IMR-90 (cell line): ENCODE measurements at regions not wholly inside any gene's neighbourhood (a gene's known extent, or its start where the extent isn't known, plus 50 kb on each side); places are given as distances from the start of the nearest gene placed in this dataset.

ENCODE experiments used
- ATAC-seq: fragments of 200-7000 bp; cut with Tn5 transposase; 2 replicates; pipeline ENCODE4 v1.9.1; 2020; ENCODE audit warnings: low read depth, mild to moderate bottlenecking, moderate library complexity
- BruUV-seq: library from RNA; stranded (reverse); fragments of 400-500 nt; replicated peaks from 2 replicates; lab custom pipeline; 2021; lab: Mats Ljungman, UMichigan
- CTCF ChIA-PET: fragments of 300-600 bp; formaldehyde crosslinking; extraction: SDS; loops from one replicate; lab custom pipeline; 2021; ENCODE audit warnings: antibody characterized with exemption; lab: Yijun Ruan, JAX
- POLR2A ChIA-PET: fragments of 300-600 bp; sonication (Branson Sonifier 250); formaldehyde crosslinking; loops from one replicate; lab custom pipeline; 2022; ENCODE audit warnings: antibody characterized with exemption; ENCODE audit not compliant: unreplicated experiment; lab: Charles Lee
- DNase-seq: peaks from one replicate; pipeline ENCODE4 v3.0.0; 2013
- H2AFZ ChIP-seq: replicated peaks from 2 replicates; pipeline ENCODE3; 2013; ENCODE audit warnings: low read length, mild to moderate bottlenecking; ENCODE audit not compliant: poor library complexity
- H2AK5ac ChIP-seq: 2 replicates; pipeline ENCODE4 v1.6.1; 2013; ENCODE audit warnings: low read depth, low read length, inconsistent platforms
- H2AK9ac ChIP-seq: replicated peaks from 2 replicates; pipeline ENCODE3; 2013; ENCODE audit warnings: mild to moderate bottlenecking, low read depth, low read length, moderate library complexity; ENCODE audit not compliant: poor library complexity
- H2BK120ac ChIP-seq: 2 replicates; pipeline ENCODE4 v1.6.1; 2013; ENCODE audit warnings: low read depth, low read length, inconsistent platforms
- H2BK15ac ChIP-seq: 3 replicates; pipeline ENCODE4 v1.6.1; 2013; ENCODE audit warnings: low read depth, low read length, inconsistent platforms
- H2BK20ac ChIP-seq: 2 replicates; pipeline ENCODE4 v1.6.1; 2013; ENCODE audit warnings: low read depth, mild to moderate bottlenecking, inconsistent platforms, low read length, moderate library complexity
- H2BK5ac ChIP-seq: 2 replicates; pipeline ENCODE4 v1.6.1; 2013; ENCODE audit warnings: mild to moderate bottlenecking, low read depth, low read length, inconsistent platforms; ENCODE audit not compliant: poor library complexity, severe bottlenecking
- H3K14ac ChIP-seq: replicated peaks from 2 replicates; pipeline ENCODE4 v1.6.1; 2013; ENCODE audit warnings: low read depth, low read length, inconsistent platforms
- H3K18ac ChIP-seq: 2 replicates; pipeline ENCODE4 v1.6.1; 2013; ENCODE audit warnings: low read depth, low read length, control low read depth
- H3K23ac ChIP-seq: 2 replicates; pipeline ENCODE4 v1.6.1; 2013; ENCODE audit warnings: low read depth, low read length, inconsistent platforms
- H3K27ac ChIP-seq: 2 replicates; pipeline ENCODE4 v1.5.1; 2013; ENCODE audit warnings: mild to moderate bottlenecking, control low read depth, low read length; ENCODE audit not compliant: insufficient read depth
- H3K27me3 ChIP-seq: 2 replicates; pipeline ENCODE4 v1.6.1; 2013; ENCODE audit warnings: low read length; ENCODE audit not compliant: control insufficient read depth, insufficient read depth
- H3K36me3 ChIP-seq: 2 replicates; pipeline ENCODE4 v1.6.1; 2013; ENCODE audit warnings: low read length, mixed read lengths; ENCODE audit not compliant: control insufficient read depth, insufficient read depth
- H3K4ac ChIP-seq: 2 replicates; pipeline ENCODE4 v1.6.1; 2013; ENCODE audit warnings: low read depth, low read length, inconsistent platforms
- H3K4me1 ChIP-seq: 2 replicates; pipeline ENCODE4 v1.6.1; 2013; ENCODE audit warnings: low read length, mixed read lengths; ENCODE audit not compliant: control insufficient read depth, insufficient read depth
- H3K4me2 ChIP-seq: 2 replicates; pipeline ENCODE4 v1.6.1; 2013; ENCODE audit warnings: low read depth, mild to moderate bottlenecking, control low read depth, low read length, moderate library complexity
- H3K4me3 ChIP-seq: 2 replicates; pipeline ENCODE4 v1.5.1; 2013; ENCODE audit warnings: low read depth, mild to moderate bottlenecking, control low read depth, low read length, moderate library complexity; ENCODE audit not compliant: insufficient read depth
- H3K56ac ChIP-seq: 2 replicates; pipeline ENCODE4 v1.6.1; 2013; ENCODE audit warnings: low read length, inconsistent platforms; ENCODE audit not compliant: insufficient read depth; ENCODE audit errors: extremely low read depth
- H3K79me1 ChIP-seq, 2 experiments: 2 replicates each; pipeline ENCODE4 v1.6.1; 2013; ENCODE audit warnings: low read length in 2 of 2, inconsistent platforms in 1 of 2, low read depth in 1 of 2
- H3K9ac ChIP-seq: 2 replicates; pipeline ENCODE4 v1.6.1; 2013; ENCODE audit warnings: low read depth, low read length, control low read depth
- H3K9me1 ChIP-seq: 2 replicates; pipeline ENCODE4 v1.6.1; 2013; ENCODE audit warnings: low read length, inconsistent platforms; ENCODE audit not compliant: insufficient read depth
- H3K9me3 ChIP-seq: 2 replicates; pipeline ENCODE4 v1.6.1; 2013; ENCODE audit warnings: low read length; ENCODE audit not compliant: control insufficient read depth, insufficient read depth
- H4K20me1 ChIP-seq: 2 replicates; pipeline ENCODE4 v1.6.1; 2013; ENCODE audit warnings: low read length, inconsistent platforms; ENCODE audit not compliant: insufficient read depth
- H4K5ac ChIP-seq: 2 replicates; pipeline ENCODE4 v1.6.1; 2013; ENCODE audit warnings: mild to moderate bottlenecking, low read depth, low read length, control low read depth
- H4K8ac ChIP-seq, 2 experiments: 2 replicates each; pipeline ENCODE4 v1.6.1; 2013; ENCODE audit warnings: low read depth in 2 of 2, low read length in 2 of 2, control low read depth in 1 of 2, inconsistent platforms in 1 of 2
- H4K91ac ChIP-seq: 2 replicates; pipeline ENCODE4 v1.6.1; 2013; ENCODE audit warnings: low read depth, low read length, inconsistent platforms; ENCODE audit not compliant: insufficient read depth
- RCOR1 ChIP-seq: IDR thresholded peaks from 2 replicates; pipeline ENCODE4 v1.6.1; 2012; ENCODE audit warnings: mild to moderate bottlenecking, low read length, improper control_type of control experiment; ENCODE audit not compliant: insufficient replicate concordance
- RFX5 ChIP-seq: IDR thresholded peaks from 2 replicates; pipeline ENCODE4 v1.8.0; 2012; ENCODE audit warnings: low read depth, mild to moderate bottlenecking, low read length, moderate library complexity
- WGBS, 2 experiments: methylation state at CpG; one replicate each; pipeline versions ENCODE4 v1.1.5 to v1.1.7; 2013; ENCODE audit warnings: missing lambda C conversion rate in 2 of 2; ENCODE audit not compliant: insufficient read length in 1 of 2; ENCODE audit errors: extremely low coverage in 2 of 2; 5-methylcytosine and 5-hydroxymethylcytosine counted together
- dilution Hi-C: fragments of 300-500 bp; cut with HindIII; formaldehyde crosslinking; loops from one replicate; pipeline ENCODE4 v1.14.3; 2018; ENCODE audit warnings: low sequenced_read_pairs; ENCODE audit not compliant: unreplicated experiment
- in situ Hi-C: fragments of 300-500 bp; cut with MboI; formaldehyde crosslinking; loops from 3 replicates; pipeline ENCODE4 v1.14.3; 2019; ENCODE audit warnings: low sequenced_read_pairs, inconsistent platforms, mixed read lengths
- intact Hi-C: fragments of 100-400 bp; cut with micrococcal nuclease; formaldehyde crosslinking; loops from 2 replicates; pipeline ENCODE4 v1.10.0; 2022

DNA sequence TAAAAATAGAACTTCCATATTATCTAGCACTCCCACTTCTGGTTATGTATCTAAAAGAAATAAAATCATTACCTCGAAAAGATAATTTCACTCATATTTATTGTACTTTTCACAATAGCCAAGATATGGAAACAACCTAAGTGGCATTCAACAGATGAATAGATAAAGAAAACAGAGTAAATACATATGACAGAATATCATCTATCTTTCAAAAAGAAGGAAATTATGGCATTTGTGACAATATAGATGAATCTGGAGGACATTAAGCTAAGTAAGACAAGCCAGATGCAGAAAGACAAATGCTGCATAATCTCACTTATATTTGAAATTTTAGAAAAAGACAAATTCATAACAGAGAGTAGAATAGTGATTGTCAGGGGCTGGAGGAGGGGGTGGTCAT, 590.0 kb upstream of the ANO3 start:
- TF ChIP-seq RFX5: no peak
- no peak for TF ChIP-seq RCOR1
- Histone ChIP-seq H3K79me1 (no peaks in the 10 kb centered on the region), H3K23ac (no peak overlapping the region), H2AFZ (no peak overlapping the region), H2AK9ac (no peak overlapping the region), H4K5ac (no peak overlapping the region), H4K20me1 (no peaks in the 10 kb centered on the region), H3K9me1 (no peaks in the 10 kb centered on the region), H2BK15ac (no peak overlapping the region), H3K9ac (no peak overlapping the region), H3K27me3 (no peaks in the 10 kb centered on the region), H3K4me2 (no peak overlapping the region), H3K9me3 (peaks cover 2% of the 10 kb centered on the region; the same call in 1 of the 2 replicates), H3K18ac (no peak overlapping the region), H2AK5ac (no peak overlapping the region), H3K36me3 (no peaks in the 10 kb centered on the region), H4K8ac (no peak overlapping the region), H3K4ac (no peak overlapping the region), H3K56ac (no peak overlapping the region), H3K14ac (no peak overlapping the region), H2BK5ac (no peak overlapping the region), H4K91ac (no peak overlapping the region), H3K4me1 (no peaks in the 10 kb centered on the region), H2BK120ac (no peak overlapping the region), H3K27ac (no peak overlapping the region), H2BK20ac (no peak overlapping the region), H3K4me3 (no peak overlapping the region)
- no peak for ATAC-seq
- no peak for DNase-seq
- intact Hi-C loops (no loop called here), dilution Hi-C loops (no loop called here), in situ Hi-C loops (no loop called here)
- BruUV-seq: no TSS peak
- no CpG with 5 or more reads among the region's 1 CpG for WGBS, 2 experiments
- ChIA-PET CTCF (no interaction called here), POLR2A (no interaction called here)
